H9 (cell line): ENCODE measurements at regions not wholly inside any gene's neighbourhood (a gene's known extent, or its start where the extent isn't known, plus 50 kb on each side); places are given as distances from the start of the nearest gene placed in this dataset.

Experiments
- DNase-seq: peaks from one replicate; pipeline ENCODE4 v3.0.0-alpha.2; 2017
- H2AFZ ChIP-seq: one replicate; pipeline ENCODE4 v1.6.1; 2013; ENCODE audit warnings: mild to moderate bottlenecking, low read length, control low read depth, moderate library complexity
- H2AK5ac ChIP-seq: 2 replicates; pipeline ENCODE4 v1.6.1; 2013; ENCODE audit warnings: low read length, control low read depth, mixed read lengths; ENCODE audit not compliant: insufficient read length
- H2BK120ac ChIP-seq: one replicate; pipeline ENCODE4 v1.6.1; 2013; ENCODE audit warnings: low read depth, mild to moderate bottlenecking, low read length, control low read depth, inconsistent platforms; ENCODE audit not compliant: poor library complexity, severe bottlenecking
- H2BK12ac ChIP-seq: 2 replicates; pipeline ENCODE4 v1.6.1; 2013; ENCODE audit warnings: low read length, control low read depth, mixed read lengths, low read depth; ENCODE audit not compliant: insufficient read length
- H2BK15ac ChIP-seq: 2 replicates; pipeline ENCODE4 v1.6.1; 2013; ENCODE audit warnings: low read depth, low read length, control low read depth
- H2BK20ac ChIP-seq: one replicate; pipeline ENCODE4 v1.6.1; 2013; ENCODE audit warnings: low read depth, mild to moderate bottlenecking, low read length, control low read depth, inconsistent platforms; ENCODE audit not compliant: poor library complexity, severe bottlenecking
- H2BK5ac ChIP-seq: 2 replicates; pipeline ENCODE4 v1.6.1; 2013; ENCODE audit warnings: low read length, control low read depth, mixed read lengths; ENCODE audit not compliant: insufficient read length
- H3K14ac ChIP-seq: 2 replicates; pipeline ENCODE4 v1.6.1; 2013; ENCODE audit warnings: low read length, control low read depth; ENCODE audit not compliant: insufficient read depth
- H3K18ac ChIP-seq: 2 replicates; pipeline ENCODE4 v1.6.1; 2013; ENCODE audit warnings: low read depth, mild to moderate bottlenecking, mixed read lengths, low read length, control low read depth; ENCODE audit not compliant: insufficient read length
- H3K23ac ChIP-seq: 2 replicates; pipeline ENCODE4 v1.6.1; 2013; ENCODE audit warnings: low read length, control low read depth, mixed read lengths, low read depth; ENCODE audit not compliant: insufficient read length
- H3K23me2 ChIP-seq: 2 replicates; pipeline ENCODE4 v1.6.1; 2013; ENCODE audit warnings: low read depth, mild to moderate bottlenecking, mixed read lengths, low read length, control low read depth; ENCODE audit not compliant: insufficient read length, poor library complexity, severe bottlenecking
- H3K27ac ChIP-seq: 2 replicates; pipeline ENCODE4 v1.5.1; 2013; ENCODE audit warnings: low read length, control low read depth, mixed read lengths, low read depth; ENCODE audit not compliant: insufficient read length
- H3K27me3 ChIP-seq: 2 replicates; pipeline ENCODE4 v1.6.1; 2013; ENCODE audit warnings: low read length, control low read depth, inconsistent platforms; ENCODE audit not compliant: insufficient read depth
- H3K4ac ChIP-seq: 2 replicates; pipeline ENCODE4 v1.6.1; 2013; ENCODE audit warnings: low read depth, mild to moderate bottlenecking, control low read depth, inconsistent platforms, low read length, moderate library complexity
- H3K4me1 ChIP-seq: 2 replicates; pipeline ENCODE4 v1.6.1; 2013; ENCODE audit warnings: low read length, control low read depth, inconsistent platforms; ENCODE audit not compliant: insufficient read depth
- H3K4me2 ChIP-seq: 2 replicates; pipeline ENCODE4 v1.6.1; 2013; ENCODE audit warnings: low read length, control low read depth, mixed read lengths; ENCODE audit not compliant: insufficient read length, insufficient read depth
- H3K56ac ChIP-seq: 2 replicates; pipeline ENCODE4 v1.6.1; 2013; ENCODE audit warnings: low read depth, mild to moderate bottlenecking, mixed read lengths, low read length, control low read depth; ENCODE audit not compliant: insufficient read length
- H3K79me1 ChIP-seq: 2 replicates; pipeline ENCODE4 v1.6.1; 2013; ENCODE audit warnings: low read depth, mild to moderate bottlenecking, moderate library complexity, low read length, control low read depth, inconsistent platforms; ENCODE audit not compliant: insufficient read depth, poor library complexity, severe bottlenecking
- H3K79me2 ChIP-seq: 2 replicates; pipeline ENCODE4 v1.6.1; 2013; ENCODE audit warnings: low read length, control low read depth, inconsistent platforms; ENCODE audit not compliant: insufficient read depth
- H3K9ac ChIP-seq: 2 replicates; pipeline ENCODE4 v1.6.1; 2013; ENCODE audit warnings: low read length, control low read depth, mixed read lengths; ENCODE audit not compliant: insufficient read length; ENCODE audit errors: extremely low read depth
- H3K9me3 ChIP-seq: one replicate; pipeline ENCODE4 v1.6.1; 2013; ENCODE audit warnings: low read depth, low read length, inconsistent platforms; ENCODE audit not compliant: control insufficient read depth
- H3T11ph ChIP-seq: one replicate; pipeline ENCODE4 v1.6.1; 2013; ENCODE audit warnings: mild to moderate bottlenecking, low read length, control low read depth, inconsistent platforms
- H4K20me1 ChIP-seq: one replicate; pipeline ENCODE4 v1.6.1; 2013; ENCODE audit not compliant: control insufficient read depth, insufficient read length, insufficient read depth
- H4K5ac ChIP-seq: 2 replicates; pipeline ENCODE4 v1.6.1; 2013; ENCODE audit warnings: low read depth, mild to moderate bottlenecking, mixed read lengths, low read length, control low read depth; ENCODE audit not compliant: insufficient read length
- H4K8ac ChIP-seq: replicated peaks from 2 replicates; pipeline ENCODE4 v1.6.1; 2013; ENCODE audit warnings: low read length, control low read depth, mixed read lengths, low read depth; ENCODE audit not compliant: insufficient read length
- H4K91ac ChIP-seq: 2 replicates; pipeline ENCODE4 v1.6.1; 2013; ENCODE audit warnings: low read depth, mild to moderate bottlenecking, moderate library complexity, mixed read lengths, low read length, control low read depth; ENCODE audit not compliant: insufficient read length
- H3K27ac Mint-ChIP-seq, 3 experiments: 2 replicates in 2 of 3; 3 replicates in 1 of 3; pipeline ENCODE4 v1.8.0; 2020 to 2021; ENCODE audit warnings: mixed read lengths in 3 of 3, mild to moderate bottlenecking in 1 of 3, moderate library complexity in 1 of 3
- H3K27me3 Mint-ChIP-seq: 2 replicates; pipeline ENCODE4 v1.8.0; 2021; ENCODE audit warnings: low read depth, mild to moderate bottlenecking, moderate library complexity, mixed read lengths
- H3K36me3 Mint-ChIP-seq, 3 experiments: 2 replicates in 2 of 3; 3 replicates in 1 of 3; pipeline ENCODE4 v1.8.0; 2020 to 2021; ENCODE audit warnings: low read depth in 3 of 3, mixed read lengths in 3 of 3; ENCODE audit not compliant: insufficient read depth in 1 of 3
- H3K4me1 Mint-ChIP-seq, 2 experiments: 2 replicates each; pipeline ENCODE4 v1.8.0; 2020; ENCODE audit warnings: mixed read lengths in 2 of 2
- H3K4me3 Mint-ChIP-seq, 2 experiments: 2 replicates in 1 of 2; 3 replicates in 1 of 2; pipeline ENCODE4 v1.8.0; 2020 to 2021; ENCODE audit warnings: mild to moderate bottlenecking in 2 of 2, mixed read lengths in 2 of 2, moderate library complexity in 1 of 2
- H3K9me3 Mint-ChIP-seq, 2 experiments: 2 replicates in 1 of 2; 3 replicates in 1 of 2; pipeline ENCODE4 v1.8.0; 2020; ENCODE audit warnings: mild to moderate bottlenecking in 2 of 2, mixed read lengths in 2 of 2, moderate library complexity in 1 of 2
- CTCF ChIP-seq: fragments of 200-600 bp; sonication (generic); conservative IDR thresholded peaks from 3 replicates; pipeline ENCODE4 v1.8.0; 2021; ENCODE audit warnings: antibody characterized with exemption, mild to moderate bottlenecking
- WGBS: extraction: QIAGEN DNeasy Blood & Tissue Kit; methylation state at CpG from one replicate; pipeline ENCODE4 v1.1.7; 2013; ENCODE audit warnings: missing lambda C conversion rate, low lambda C conversion rate, mixed read lengths; ENCODE audit not compliant: insufficient read length; ENCODE audit errors: extremely low coverage; 5-methylcytosine and 5-hydroxymethylcytosine counted together

DNA sequence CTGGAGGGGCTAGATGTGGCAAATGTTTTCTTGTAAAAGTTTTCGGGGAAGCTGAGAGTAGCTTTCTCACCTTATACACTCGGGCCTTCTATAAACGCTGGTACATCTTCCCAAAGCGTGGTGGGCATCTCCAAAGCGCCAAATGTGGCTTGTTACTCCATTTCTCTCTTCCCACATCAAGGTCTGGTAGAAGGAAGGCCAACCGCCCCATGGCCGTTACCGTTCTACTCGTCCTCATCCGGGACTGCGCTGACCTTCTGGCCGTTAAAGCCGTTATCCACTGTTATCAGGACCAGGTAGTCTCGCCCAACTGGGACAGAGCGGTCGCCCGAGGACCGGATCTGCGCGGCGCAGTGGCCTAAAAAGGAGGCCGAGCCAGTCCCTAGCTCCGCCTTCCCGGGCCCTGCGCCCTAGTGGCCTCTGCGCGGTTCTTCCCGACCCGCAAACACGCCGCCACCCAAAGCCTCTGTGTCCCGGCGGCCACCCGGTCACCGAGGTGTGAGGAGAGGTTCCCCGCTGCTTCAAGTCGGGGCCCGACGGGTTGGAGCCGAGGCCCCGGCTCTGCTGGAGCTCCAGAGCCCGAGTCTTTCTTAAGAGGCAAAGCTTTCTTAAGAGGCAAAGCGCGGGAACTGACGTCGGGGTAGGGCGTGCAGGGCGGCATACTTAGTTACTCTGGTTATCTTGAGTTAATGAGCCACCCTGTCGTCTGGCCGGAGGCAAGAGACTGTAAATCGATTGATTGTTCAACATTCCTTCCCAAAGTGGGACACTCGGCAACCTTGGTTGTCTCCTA lies 90.5 kb downstream of the GPX5 start:
- no peak overlapping the region for H3K9ac ChIP-seq
- peak overlapping the region; percentile 39 for H3K4me2 ChIP-seq
- no peaks in the 10 kb centered on the region for H3K36me3 Mint-ChIP-seq

More for the DNA sequence above, 90.5 kb downstream of the GPX5 start:
- peaks cover 8% of the 10 kb centered on the region for H3K23me2 ChIP-seq
- H4K20me1 ChIP-seq: no peaks in the 10 kb centered on the region
- DNase-seq: peak; percentile 81
- no peak overlapping the region for H4K91ac ChIP-seq
- H3K27me3 ChIP-seq: no peaks in the 10 kb centered on the region
- no peaks in the 10 kb centered on the region for H3K79me2 ChIP-seq
- peak overlapping the region; percentile 77; the same call in 1 of the 2 replicates for H3K14ac ChIP-seq
- TF ChIP-seq CTCF: no peak
- no peak overlapping the region for H3K27ac ChIP-seq
- no peak overlapping the region for H4K8ac ChIP-seq
- peak overlapping the region in 1 of 2 experiments; percentile 68; a peak in 3 of 5 replicates for H3K4me3 Mint-ChIP-seq
- no CpG with 5 or more reads among the region's 52 CpGs for WGBS
- H2BK12ac ChIP-seq: no peak overlapping the region
- H2BK120ac ChIP-seq: no peak overlapping the region
- H2BK20ac ChIP-seq: no peak overlapping the region
- H3K4ac ChIP-seq: no peak overlapping the region
- H3K56ac ChIP-seq: no peak overlapping the region
- H3T11ph ChIP-seq: no peak overlapping the region
- H2AFZ ChIP-seq: peak overlapping the region; percentile 34
- H3K18ac ChIP-seq: peak overlapping the region; percentile 31
- H3K4me1 Mint-ChIP-seq: peaks cover 15 to 16% of the 10 kb centered on the region in 2 experiments
- H3K9me3 Mint-ChIP-seq: no peaks in the 10 kb centered on the region
- H3K9me3 ChIP-seq: no peaks in the 10 kb centered on the region
- no peak overlapping the region for H2BK5ac ChIP-seq
- no peak overlapping the region for H3K27ac Mint-ChIP-seq
- H3K4me1 ChIP-seq: no peaks in the 10 kb centered on the region
- no peaks in the 10 kb centered on the region for H3K79me1 ChIP-seq
- H3K23ac ChIP-seq: no peak overlapping the region
- no peak overlapping the region for H2BK15ac ChIP-seq
- H3K27me3 Mint-ChIP-seq: peaks cover 14% of the 10 kb centered on the region
- H4K5ac ChIP-seq: no peak overlapping the region
- no peak overlapping the region for H2AK5ac ChIP-seq
